GM12875 (cell line): ENCODE measurements at regions not wholly inside any gene's neighbourhood (a gene's known extent, or its start where the extent isn't known, plus 50 kb on each side); places are given as distances from the start of the nearest gene placed in this dataset.
A peak's percentile ranks its signal among the peaks of the same experiment; 100 is the strongest.
"Not testable (repeated sequence)": the region's sequence is repeated elsewhere in the genome, so short reads cannot be mapped to it uniquely, and the experiment has no call there.

ENCODE experiments used
- H3K4me3 ChIP-seq: one replicate; pipeline ENCODE4 v1.5.1; 2011; ENCODE audit warnings: low read depth, low read length, control low read depth
- TF ChIP-seq, protein P1 (sequence below): IDR thresholded peaks from 2 replicates; pipeline ENCODE4 v1.5.1; 2011; ENCODE audit warnings: low read depth, mild to moderate bottlenecking, control low read depth, inconsistent platforms, low read length, moderate library complexity, borderline replicate concordance; ENCODE audit not compliant: insufficient read depth

DNA sequence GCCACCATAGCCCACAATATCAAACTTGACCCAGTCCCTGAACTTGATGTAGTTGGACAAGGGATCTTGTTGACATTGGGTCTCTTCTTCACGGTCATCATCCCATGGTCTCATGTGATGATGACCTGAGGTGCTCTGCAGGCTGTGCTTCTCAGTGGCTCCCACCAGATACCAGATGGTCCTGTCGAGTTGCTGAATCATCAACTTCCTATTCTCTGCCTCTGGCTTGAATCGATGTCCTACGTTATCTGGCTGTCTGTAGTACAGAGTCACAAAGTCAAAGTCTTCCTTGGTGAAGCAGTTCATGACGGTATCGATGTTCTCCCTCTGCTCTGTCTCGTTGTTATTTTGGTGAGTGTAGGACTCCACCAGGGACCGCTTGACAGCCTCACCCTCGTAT, 145.7 kb upstream of the ALDH3B2 start:
- no peak overlapping the region for H3K4me3 ChIP-seq
- TF ChIP-seq, protein P1, sequence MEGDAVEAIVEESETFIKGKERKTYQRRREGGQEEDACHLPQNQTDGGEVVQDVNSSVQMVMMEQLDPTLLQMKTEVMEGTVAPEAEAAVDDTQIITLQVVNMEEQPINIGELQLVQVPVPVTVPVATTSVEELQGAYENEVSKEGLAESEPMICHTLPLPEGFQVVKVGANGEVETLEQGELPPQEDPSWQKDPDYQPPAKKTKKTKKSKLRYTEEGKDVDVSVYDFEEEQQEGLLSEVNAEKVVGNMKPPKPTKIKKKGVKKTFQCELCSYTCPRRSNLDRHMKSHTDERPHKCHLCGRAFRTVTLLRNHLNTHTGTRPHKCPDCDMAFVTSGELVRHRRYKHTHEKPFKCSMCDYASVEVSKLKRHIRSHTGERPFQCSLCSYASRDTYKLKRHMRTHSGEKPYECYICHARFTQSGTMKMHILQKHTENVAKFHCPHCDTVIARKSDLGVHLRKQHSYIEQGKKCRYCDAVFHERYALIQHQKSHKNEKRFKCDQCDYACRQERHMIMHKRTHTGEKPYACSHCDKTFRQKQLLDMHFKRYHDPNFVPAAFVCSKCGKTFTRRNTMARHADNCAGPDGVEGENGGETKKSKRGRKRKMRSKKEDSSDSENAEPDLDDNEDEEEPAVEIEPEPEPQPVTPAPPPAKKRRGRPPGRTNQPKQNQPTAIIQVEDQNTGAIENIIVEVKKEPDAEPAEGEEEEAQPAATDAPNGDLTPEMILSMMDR, result no peak

DNA sequence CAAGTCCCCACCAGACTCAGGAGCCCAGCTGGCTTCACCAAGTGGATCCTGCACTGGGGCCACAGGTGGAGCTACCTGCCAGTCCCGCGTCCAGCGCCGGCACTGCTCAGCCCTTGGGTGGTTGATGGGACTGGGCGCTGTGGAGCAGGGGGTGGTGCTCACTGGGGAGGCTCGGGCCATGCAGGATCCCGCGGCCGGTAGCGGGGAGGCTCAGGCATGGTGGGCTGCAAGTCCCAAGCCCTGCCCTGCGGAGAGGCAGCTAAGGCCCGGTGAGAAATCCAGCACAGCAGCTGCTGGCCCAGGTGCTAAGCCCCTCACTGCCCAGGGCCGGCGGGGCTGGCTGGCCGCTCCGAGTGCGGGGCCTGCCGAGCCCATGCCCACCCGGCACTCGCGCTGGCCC, 143.1 kb upstream of the ALDH3B2 start:
- not testable (repeated sequence) for H3K4me3 ChIP-seq

DNA sequence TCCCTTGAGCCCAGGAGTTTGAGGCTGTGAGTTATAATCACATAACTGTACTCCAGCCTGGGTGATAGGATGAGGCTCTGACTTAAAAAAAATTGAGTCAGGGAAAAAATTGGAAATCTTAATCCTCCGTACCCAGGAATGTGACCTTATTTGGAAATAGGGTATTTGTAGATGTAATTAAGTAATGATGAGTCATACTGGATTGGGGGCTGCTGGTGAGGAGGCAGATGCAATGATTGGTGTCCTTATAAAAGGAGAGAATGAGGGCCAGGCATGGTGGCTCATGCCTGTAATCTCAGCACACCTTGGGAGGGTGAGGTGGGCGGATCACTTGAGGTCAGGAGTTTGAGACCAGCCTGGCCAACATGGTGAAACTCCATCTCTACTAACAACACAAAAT, 134.9 kb upstream of the ALDH3B2 start:
- not testable (repeated sequence) for H3K4me3 ChIP-seq

DNA sequence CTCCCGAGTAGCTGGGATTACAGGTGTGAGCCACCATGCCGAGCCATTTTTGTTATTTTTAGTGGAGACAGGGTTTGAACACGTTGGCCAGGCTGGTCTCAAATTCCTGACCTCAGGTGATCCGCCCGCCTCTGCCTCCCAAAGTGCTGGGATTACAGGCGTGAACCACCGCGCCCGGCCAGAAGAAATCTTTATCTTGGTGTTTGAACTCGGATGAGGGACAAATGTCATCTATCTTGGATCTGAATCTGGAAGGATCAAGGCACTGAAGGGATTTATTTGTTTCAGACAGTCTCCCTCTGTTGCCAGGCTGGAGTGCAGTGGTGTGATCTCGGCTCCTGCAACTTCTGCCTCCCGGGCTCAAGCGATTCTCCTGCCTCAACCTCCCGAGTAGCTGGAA, 133.5 kb upstream of the ALDH3B2 start:
- H3K4me3 ChIP-seq, result not testable (repeated sequence)

DNA sequence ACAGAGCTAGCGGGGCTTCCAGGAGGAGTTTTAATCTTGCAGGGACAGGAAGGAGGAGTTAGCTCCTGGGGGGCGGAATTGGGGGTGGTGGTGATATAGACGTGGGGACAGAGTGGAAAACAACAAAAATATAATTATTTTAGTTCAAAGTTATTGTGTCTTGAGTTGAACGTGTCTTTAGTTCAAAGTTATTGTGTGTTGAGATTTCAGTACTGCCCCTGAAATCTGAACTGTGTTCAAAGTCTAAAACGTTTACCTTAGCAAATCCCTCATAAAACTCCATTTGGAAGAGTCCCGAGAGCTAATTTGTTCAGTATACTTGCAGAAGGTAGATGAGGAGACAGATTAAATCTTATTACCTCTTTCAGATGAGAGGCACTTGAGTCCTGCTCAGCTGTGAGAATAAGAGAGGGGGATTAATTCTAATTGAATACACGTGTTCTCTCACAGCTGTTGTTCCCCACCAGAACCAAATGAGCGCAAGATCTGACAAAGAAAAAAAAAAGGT, 132.4 kb upstream of the ALDH3B2 start:
- not testable (repeated sequence) for H3K4me3 ChIP-seq

DNA sequence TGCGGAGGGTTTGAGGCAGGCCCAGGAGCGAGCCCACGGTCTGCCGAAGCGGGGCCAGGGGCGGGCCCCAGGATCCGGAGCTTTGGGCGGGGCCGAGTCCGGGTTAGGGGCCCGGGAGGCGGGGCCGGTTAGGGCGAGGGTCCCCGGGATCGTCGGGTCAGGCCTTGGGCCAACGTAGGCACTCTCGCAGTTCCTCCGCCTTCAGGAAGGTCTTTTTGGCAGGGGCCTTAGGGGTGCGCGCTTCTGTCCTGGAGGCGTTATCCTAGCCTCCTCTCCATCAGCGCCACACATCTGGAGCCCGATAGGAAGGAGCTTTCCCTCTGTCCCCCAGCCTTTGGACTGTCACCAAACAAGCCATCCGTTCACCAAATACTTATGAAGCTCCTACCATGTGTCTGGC, 131.8 kb upstream of the ALDH3B2 start:
- H3K4me3 ChIP-seq, result peak overlapping the region; percentile 43

DNA sequence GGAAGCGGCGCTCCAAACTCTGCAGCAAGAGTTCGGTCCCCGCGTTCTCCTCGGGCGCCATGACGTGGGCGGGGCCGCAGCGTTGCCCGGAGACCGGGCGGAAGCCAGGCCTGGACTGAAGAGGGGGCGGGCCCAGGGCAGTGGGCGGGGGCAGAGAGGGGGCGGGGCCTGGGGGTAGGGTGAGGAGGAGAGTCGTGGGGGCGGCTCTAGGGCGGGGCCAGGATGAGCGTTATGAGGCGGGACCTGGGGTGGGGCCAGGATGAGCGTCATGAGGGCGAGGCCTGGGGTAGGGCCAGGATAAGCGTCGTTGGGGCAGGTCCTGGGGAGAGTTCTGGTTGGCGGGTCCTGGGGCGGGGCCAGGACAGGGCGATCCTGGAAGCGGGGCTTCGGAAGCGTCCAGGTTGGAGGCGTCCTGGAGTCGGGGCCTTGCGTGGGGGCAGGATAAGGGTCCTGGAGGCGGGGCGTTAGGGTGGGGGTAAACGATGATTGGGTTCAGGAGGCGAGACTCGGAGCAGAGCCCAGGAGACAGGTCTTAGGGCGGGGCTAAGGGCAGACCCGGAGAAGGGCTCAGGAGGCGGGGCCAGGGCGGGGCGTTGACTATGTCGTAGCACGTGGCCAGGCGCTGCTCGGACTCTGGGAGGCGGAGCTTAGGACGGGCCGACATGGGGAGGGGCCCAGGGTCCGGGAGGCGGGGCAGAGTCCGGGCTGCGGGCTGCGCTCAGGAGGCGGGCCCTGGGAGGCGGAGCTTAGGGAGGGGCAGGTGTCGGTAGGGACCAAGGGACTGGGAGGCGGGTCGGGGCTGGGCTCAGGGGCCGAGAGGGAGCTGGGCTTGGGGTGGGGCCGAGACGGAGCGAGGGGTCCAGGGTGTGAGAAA, 131.1 kb upstream of the ALDH3B2 start:
- peak overlapping the region; percentile 83 for H3K4me3 ChIP-seq

DNA sequence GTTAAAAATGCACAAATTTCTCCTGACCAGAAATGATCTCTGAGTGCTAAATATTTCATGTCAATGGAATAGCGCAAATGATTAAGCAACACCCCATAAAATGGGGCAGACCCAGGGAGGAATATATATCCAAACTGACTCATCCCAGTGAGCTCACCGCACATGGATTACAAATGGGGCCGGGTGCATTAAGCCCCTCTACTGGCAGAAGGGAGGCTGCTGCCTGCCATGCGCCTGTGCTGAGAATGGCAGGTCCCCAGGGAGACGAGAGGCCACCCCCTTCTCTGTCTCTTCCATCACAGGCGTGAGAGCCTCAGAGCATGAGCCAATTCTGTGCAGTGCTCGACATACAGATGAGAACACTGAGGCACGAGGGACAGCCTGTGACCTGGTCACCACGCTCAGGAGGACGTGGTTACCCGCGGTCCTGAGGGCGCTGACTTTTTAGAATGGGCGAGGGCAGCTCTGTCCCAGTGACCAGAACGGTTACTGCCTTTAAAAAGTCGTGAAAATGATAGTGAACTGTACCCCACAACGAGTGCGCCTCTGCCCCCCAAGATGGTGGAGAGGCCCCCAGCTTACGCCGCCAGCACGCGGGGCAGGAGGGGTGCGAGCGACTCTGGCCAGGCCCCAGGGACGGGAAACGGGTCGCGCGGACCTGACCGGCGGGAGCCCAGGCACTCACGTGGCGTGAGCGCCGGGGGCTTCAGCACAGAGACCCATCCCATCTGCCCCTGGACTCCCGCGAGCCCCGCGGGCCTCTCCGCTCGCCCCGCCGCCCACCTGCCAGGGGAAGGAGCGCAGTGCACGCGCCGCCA, 130.2 kb upstream of the ALDH3B2 start:
- H3K4me3 ChIP-seq, result peak overlapping the region; percentile 83

DNA sequence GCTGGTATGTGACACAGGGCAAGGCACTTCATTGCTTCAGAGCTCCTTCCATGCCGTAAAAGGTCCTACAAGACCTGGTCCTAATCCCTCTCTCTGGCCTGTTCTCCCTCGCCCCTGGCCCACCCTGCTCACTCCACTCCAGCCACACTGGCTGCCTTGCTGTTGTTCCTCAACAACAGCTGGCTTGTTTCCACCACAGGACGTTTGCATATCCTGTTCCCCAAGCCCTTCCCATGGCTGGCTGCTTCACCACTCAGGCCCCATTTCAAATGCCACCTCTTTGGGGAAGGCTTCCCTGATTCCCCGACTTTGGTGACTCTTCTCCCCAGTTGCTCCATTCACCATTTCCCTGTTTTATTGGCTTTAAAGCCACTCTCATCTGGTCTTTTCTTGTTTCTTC, 129.1 kb upstream of the ALDH3B2 start:
- not testable (repeated sequence) for H3K4me3 ChIP-seq

DNA sequence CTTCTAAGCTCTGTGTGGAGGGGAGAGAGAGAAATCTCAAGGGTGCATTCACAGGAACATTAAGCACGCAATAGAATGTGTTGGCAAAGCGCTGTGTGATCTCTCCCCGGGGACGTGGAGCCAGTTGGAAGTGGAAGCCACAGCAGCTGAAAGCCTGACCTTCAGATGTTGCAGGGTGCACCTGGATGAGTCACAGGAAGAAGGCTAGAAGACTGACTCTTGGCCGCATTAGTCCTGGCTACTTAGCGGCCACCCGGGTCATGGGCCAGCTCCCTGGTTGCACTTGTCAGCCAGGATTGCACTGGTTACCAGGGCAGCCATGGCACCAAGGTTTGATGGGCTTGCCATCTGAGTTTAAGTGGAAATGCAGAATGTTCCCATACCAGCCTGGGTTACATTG, 128.6 kb upstream of the ALDH3B2 start:
- not testable (repeated sequence) for H3K4me3 ChIP-seq

DNA sequence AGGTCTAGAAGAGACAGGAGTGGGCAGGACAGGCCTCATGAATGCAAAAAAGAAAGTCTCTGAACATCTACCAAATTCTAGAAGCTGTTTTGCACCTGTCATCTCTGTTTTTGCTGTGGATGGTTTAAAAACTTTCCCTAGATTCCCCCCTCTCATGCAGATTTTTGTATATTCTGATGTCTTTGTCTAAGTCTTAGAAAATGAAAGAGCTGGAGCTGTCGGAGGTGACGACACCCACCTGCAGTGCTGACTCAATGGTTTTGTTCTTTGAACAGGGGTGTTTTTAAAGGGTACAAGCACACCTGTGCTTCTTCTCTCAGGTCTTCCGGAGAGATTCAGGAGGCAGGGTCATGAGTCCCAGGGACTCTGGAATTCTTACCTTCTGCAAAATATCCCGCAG, 128.2 kb upstream of the ALDH3B2 start:
- H3K4me3 ChIP-seq, result not testable (repeated sequence)

DNA sequence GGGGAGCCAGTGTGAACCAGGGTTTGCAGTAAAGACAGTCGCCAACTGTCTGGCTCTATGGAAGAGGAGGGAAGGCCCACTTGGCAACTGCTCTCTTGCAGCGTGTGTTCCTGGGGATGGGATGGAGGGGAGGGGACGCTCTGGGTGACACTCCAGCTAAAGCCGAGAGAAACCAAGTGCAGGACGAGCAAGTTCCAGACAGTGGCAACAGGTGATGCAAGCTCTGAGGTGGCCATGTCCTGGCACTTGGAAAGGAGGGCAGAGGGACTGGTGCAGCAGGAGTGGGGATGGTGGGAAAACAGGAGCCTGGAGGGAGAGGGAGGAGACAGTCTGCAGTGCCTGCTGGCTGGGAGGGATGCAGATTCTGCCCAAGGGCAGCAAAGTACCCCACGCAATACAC, 127.0 kb upstream of the ALDH3B2 start:
- H3K4me3 ChIP-seq, result not testable (repeated sequence)

DNA sequence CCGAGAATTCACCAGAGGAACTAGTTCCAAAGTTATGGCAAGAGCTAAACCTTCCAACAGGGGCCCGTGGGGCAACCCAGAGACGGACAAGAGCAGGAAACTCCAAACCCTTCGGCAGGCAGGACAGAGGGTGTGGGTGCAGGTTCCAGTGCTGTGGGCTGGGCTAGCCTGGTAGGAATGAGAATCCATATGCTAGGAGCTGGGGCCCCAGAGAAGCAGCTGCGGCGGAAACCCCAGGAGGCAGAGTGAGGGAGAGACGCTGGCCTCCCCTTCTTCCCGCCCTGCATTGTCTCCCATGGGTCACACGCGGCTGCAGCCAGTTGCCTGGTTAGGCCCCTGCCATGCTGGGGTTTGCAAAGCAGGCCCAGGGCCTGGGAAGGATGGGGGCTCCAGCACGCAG, 126.2 kb upstream of the ALDH3B2 start:
- H3K4me3 ChIP-seq, result not testable (repeated sequence)

DNA sequence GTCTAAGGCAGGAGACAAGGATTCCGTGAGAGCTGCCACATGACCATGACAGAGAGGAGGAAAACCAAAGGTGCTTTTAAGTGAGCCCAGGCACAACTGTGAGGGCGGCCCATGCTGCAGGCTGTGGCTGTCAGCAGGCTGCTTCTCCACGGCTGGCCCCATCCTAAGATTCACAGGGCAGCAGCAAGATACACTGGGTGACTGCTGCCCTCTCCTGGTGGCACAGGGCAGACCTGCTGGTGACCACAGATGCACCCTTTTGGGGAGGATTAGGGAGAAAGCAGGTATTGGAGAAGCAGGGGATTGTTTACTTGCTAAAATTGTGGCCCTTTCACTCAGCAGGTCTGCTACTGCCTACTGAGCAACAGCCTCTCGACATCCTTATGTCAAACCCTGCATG, 125.4 kb upstream of the ALDH3B2 start:
- TF ChIP-seq, protein P1, result peak; percentile 33; the same call in 1 of the 2 replicates
- H3K4me3 ChIP-seq, result not testable (repeated sequence)

DNA sequence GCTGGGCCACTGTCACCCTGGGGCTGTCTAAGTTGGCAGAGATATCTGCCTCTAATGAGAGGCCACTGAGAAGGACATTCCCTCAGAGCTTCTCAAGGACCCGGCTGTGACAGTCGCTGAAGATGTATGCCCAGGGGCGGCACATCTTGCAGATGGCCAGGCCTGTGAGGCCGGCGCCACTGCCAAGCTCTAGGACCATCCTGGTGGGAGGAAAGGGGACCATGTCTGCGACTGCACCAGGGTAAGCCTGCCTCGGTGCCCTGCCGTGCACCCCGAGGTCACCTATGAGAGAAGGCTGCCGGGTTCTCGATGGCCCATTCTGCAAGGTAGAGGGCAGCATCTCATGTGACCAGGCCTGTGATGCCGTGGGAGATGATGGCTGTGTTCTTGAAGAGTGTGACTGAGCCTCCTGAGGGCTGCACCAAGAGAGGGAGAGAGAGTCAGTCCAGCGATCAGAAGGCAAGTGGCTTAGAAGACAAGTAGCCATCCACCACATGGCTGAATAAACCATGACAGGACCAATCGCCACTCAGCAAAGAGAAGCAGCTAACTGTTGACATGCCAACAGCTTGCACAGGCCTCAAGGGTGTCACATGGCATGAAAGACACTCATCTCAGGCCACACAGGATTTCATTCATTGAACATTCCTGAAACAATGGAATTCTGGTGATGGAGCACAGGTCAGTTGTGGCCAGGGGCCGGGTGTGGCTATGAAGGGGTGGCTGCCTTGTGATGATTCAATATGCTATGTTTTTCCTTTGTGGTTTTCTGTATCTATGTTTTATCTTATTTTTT, 123.5 kb upstream of the ALDH3B2 start:
- H3K4me3 ChIP-seq, result not testable (repeated sequence)
